ENCODE measurements at regions not wholly inside any gene's neighbourhood (a gene's known extent, or its start where the extent isn't known, plus 50 kb on each side); places are given as distances from the start of the nearest gene placed in this dataset.

- H3K36me3 ChIP-seq = no peaks in the 10 kb centered on the region
- no peak overlapping the region for H3K4me3 ChIP-seq
- no peaks in the 10 kb centered on the region for H3K9me3 ChIP-seq
- DNase-seq = no peak
- no peak overlapping the region for H3K27ac ChIP-seq
- H3K4me1 ChIP-seq = no peaks in the 10 kb centered on the region
- H3K27me3 ChIP-seq = no peaks in the 10 kb centered on the region
- TF ChIP-seq CTCF (IDR thresholded peaks at IDR 0.05) = no peak
- intact Hi-C loops (cut with DNase I) = no loop called here
- H3K9ac ChIP-seq (ENCODE audit: low read depth in 2 of 2, low read length in 2 of 2) = no peak overlapping the region
Measured at GRCh38 chr13:39982745-39983144, 327.3 kb downstream of the COG6 start.

GRCh38 chr13:39985071-39985470, 329.6 kb downstream of the COG6 start:
- H3K4me3 ChIP-seq = no peak overlapping the region
- TF ChIP-seq CTCF (IDR thresholded peaks at IDR 0.05) = no peak
- DNase-seq = no peak
- H3K27ac ChIP-seq = no peak overlapping the region
- no peaks in the 10 kb centered on the region for H3K4me1 ChIP-seq
- no peaks in the 10 kb centered on the region for H3K27me3 ChIP-seq
- no peak overlapping the region for H3K9ac ChIP-seq (ENCODE audit: low read depth in 2 of 2, low read length in 2 of 2)
- no peaks in the 10 kb centered on the region for H3K36me3 ChIP-seq
- no peaks in the 10 kb centered on the region for H3K9me3 ChIP-seq
- intact Hi-C loops (cut with DNase I) = no loop called here

- Histone ChIP-seq H3K4me3 (no peak overlapping the region), H3K27ac (no peak overlapping the region), H3K27me3 (no peaks in the 10 kb centered on the region), H3K4me1 (no peaks in the 10 kb centered on the region), H3K9me3 (no peaks in the 10 kb centered on the region), H3K9ac (ENCODE audit: low read depth in 2 of 2, low read length in 2 of 2) (no peak overlapping the region), H3K36me3 (no peaks in the 10 kb centered on the region)
- no peak for TF ChIP-seq CTCF (IDR thresholded peaks at IDR 0.05)
- DNase-seq = no peak
- intact Hi-C loops (cut with DNase I) = no loop called here
Measured at GRCh38 chr13:39988351-39988750, 332.9 kb downstream of the COG6 start.

GRCh38 chr13:39998166-39998565, 342.7 kb downstream of the COG6 start:
- Histone ChIP-seq H3K4me1 (no peaks in the 10 kb centered on the region), H3K36me3 (no peaks in the 10 kb centered on the region), H3K27ac (no peak overlapping the region), H3K27me3 (no peaks in the 10 kb centered on the region), H3K9ac (ENCODE audit: low read depth in 2 of 2, low read length in 2 of 2) (no peak overlapping the region), H3K4me3 (no peak overlapping the region), H3K9me3 (no peaks in the 10 kb centered on the region)
- no peak for DNase-seq
- TF ChIP-seq CTCF (IDR thresholded peaks at IDR 0.05) = no peak
- intact Hi-C loops (cut with DNase I) = no loop called here

GRCh38 chr13:40002016-40002415, 346.6 kb downstream of the COG6 start:
- no peak for TF ChIP-seq CTCF (IDR thresholded peaks at IDR 0.05)
- Histone ChIP-seq H3K27me3 (no peaks in the 10 kb centered on the region), H3K27ac (no peak overlapping the region), H3K9me3 (peaks cover 3% of the 10 kb centered on the region), H3K4me3 (no peak overlapping the region), H3K4me1 (no peaks in the 10 kb centered on the region), H3K36me3 (no peaks in the 10 kb centered on the region), H3K9ac (ENCODE audit: low read depth in 2 of 2, low read length in 2 of 2) (no peak overlapping the region)
- intact Hi-C loops (cut with DNase I) = no loop called here
- DNase-seq = no peak

GRCh38 chr13:40013554-40013953, 358.1 kb downstream of the COG6 start:
- H3K9ac ChIP-seq (ENCODE audit: low read depth in 2 of 2, low read length in 2 of 2) = no peak overlapping the region
- H3K4me1 ChIP-seq = no peaks in the 10 kb centered on the region
- no peaks in the 10 kb centered on the region for H3K9me3 ChIP-seq
- no peaks in the 10 kb centered on the region for H3K36me3 ChIP-seq
- no peak for TF ChIP-seq CTCF (IDR thresholded peaks at IDR 0.05)
- H3K27ac ChIP-seq = no peak overlapping the region
- H3K27me3 ChIP-seq = no peaks in the 10 kb centered on the region
- DNase-seq = no peak
- H3K4me3 ChIP-seq = no peak overlapping the region
- intact Hi-C loops (cut with DNase I) = no loop called here

Measured in colonic mucosa (tissue), 4 donors.